GM19240 (cell line): ENCODE measurements at regions not wholly inside any gene's neighbourhood (a gene's known extent, or its start where the extent isn't known, plus 50 kb on each side); places are given as distances from the start of the nearest gene placed in this dataset.
"Not testable (repeated sequence)": the region's sequence is repeated elsewhere in the genome, so short reads cannot be mapped to it uniquely, and the experiment has no call there.

ENCODE experiments used
- DNase-seq: peaks from one replicate; pipeline ENCODE4 v3.0.0; 2011; ENCODE audit warnings: low spot score; ENCODE audit not compliant: insufficient read length

- DNase-seq, result no peak
These were observed 149.6 kb upstream of the BCOR start for GRCh38 chrX:40247382-40247781.

- no peak for DNase-seq
These were observed 147.8 kb upstream of the BCOR start for GRCh38 chrX:40245488-40246071.

GRCh38 chrX:40244980-40245379 is 147.2 kb upstream of the BCOR start:
- DNase-seq, result no peak

- DNase-seq, result no peak
These were observed 146.2 kb upstream of the BCOR start for GRCh38 chrX:40243755-40244515.

- DNase-seq, result no peak
These were observed 143.1 kb upstream of the BCOR start for GRCh38 chrX:40240844-40241243.

- no peak for DNase-seq
These were observed 140.0 kb upstream of the BCOR start for GRCh38 chrX:40237731-40238178.

- no peak for DNase-seq
These were observed 132.9 kb upstream of the BCOR start for GRCh38 chrX:40230646-40231045.

- no peak for DNase-seq
These were observed 129.4 kb upstream of the BCOR start for GRCh38 chrX:40227125-40227524.

GRCh38 chrX:40224658-40225057 is 126.9 kb upstream of the BCOR start:
- no peak for DNase-seq

- DNase-seq, result not testable (repeated sequence)
These were observed 124.9 kb upstream of the BCOR start for GRCh38 chrX:40222612-40223011.

GRCh38 chrX:40213092-40213491 is 115.3 kb upstream of the BCOR start:
- no peak for DNase-seq

- DNase-seq, result no peak
These were observed 112.3 kb upstream of the BCOR start for GRCh38 chrX:40209951-40210617.

- no peak for DNase-seq
These were observed 109.9 kb upstream of the BCOR start for GRCh38 chrX:40207626-40208025.

GRCh38 chrX:40205471-40205870 is 107.7 kb upstream of the BCOR start:
- no peak for DNase-seq

- no peak for DNase-seq
These were observed 104.7 kb upstream of the BCOR start for GRCh38 chrX:40202456-40202855.

GRCh38 chrX:40201329-40201885 is 103.6 kb upstream of the BCOR start:
- DNase-seq, result peak; percentile 23

- DNase-seq, result no peak
These were observed 101.9 kb upstream of the BCOR start for GRCh38 chrX:40199704-40200103.

- DNase-seq, result no peak
These were observed 99.3 kb upstream of the BCOR start for GRCh38 chrX:40197071-40197470.

GRCh38 chrX:40195368-40195767 is 97.6 kb upstream of the BCOR start:
- no peak for DNase-seq

GRCh38 chrX:40192196-40192595 is 94.4 kb upstream of the BCOR start:
- no peak for DNase-seq

- DNase-seq, result no peak
These were observed 91.9 kb upstream of the BCOR start for GRCh38 chrX:40189637-40190036.
